Cardiac muscle cell (in vitro differentiated cells and primary cell): ENCODE measurements at regions not wholly inside any gene's neighbourhood (a gene's known extent, or its start where the extent isn't known, plus 50 kb on each side); places are given as distances from the start of the nearest gene placed in this dataset.

Source experiments
- DNase-seq, 2 donors: peaks; one replicate each; pipeline versions ENCODE4 v3.0.0 to v3.0.0-alpha.2; 2010 to 2017; ENCODE audit warnings: low read depth in 1 of 2, low spot score in 1 of 2
- H3K27ac ChIP-seq: fragments of 200-600 bp; sonication (generic); 2 replicates; pipeline ENCODE4 v1.5.1; 2016
- H3K27me3 ChIP-seq: fragments of 200-600 bp; sonication (generic); 2 replicates; pipeline ENCODE4 v1.6.0; 2016; ENCODE audit warnings: control low read depth
- H3K36me3 ChIP-seq: fragments of 200-600 bp; sonication (generic); 2 replicates; pipeline ENCODE4 v1.5.1; 2016; ENCODE audit warnings: control low read depth
- H3K4me1 ChIP-seq: fragments of 200-600 bp; sonication (generic); 2 replicates; pipeline ENCODE4 v1.8.1; 2017; ENCODE audit warnings: low read depth, mild to moderate bottlenecking, mixed run types
- H3K4me3 ChIP-seq: fragments of 200-600 bp; sonication (generic); 2 replicates; pipeline ENCODE4 v1.5.1; 2016; ENCODE audit warnings: mild to moderate bottlenecking
- H3K9me3 ChIP-seq: fragments of 200-600 bp; sonication (generic); 2 replicates; pipeline ENCODE4 v1.5.1; 2017; ENCODE audit warnings: low read depth, mild to moderate bottlenecking, control low read depth
- TF ChIP-seq, protein P1 (sequence below): IDR thresholded peaks from 2 replicates; pipeline ENCODE4 v1.5.1; 2012; ENCODE audit warnings: low read depth, mild to moderate bottlenecking, low read length

DNA sequence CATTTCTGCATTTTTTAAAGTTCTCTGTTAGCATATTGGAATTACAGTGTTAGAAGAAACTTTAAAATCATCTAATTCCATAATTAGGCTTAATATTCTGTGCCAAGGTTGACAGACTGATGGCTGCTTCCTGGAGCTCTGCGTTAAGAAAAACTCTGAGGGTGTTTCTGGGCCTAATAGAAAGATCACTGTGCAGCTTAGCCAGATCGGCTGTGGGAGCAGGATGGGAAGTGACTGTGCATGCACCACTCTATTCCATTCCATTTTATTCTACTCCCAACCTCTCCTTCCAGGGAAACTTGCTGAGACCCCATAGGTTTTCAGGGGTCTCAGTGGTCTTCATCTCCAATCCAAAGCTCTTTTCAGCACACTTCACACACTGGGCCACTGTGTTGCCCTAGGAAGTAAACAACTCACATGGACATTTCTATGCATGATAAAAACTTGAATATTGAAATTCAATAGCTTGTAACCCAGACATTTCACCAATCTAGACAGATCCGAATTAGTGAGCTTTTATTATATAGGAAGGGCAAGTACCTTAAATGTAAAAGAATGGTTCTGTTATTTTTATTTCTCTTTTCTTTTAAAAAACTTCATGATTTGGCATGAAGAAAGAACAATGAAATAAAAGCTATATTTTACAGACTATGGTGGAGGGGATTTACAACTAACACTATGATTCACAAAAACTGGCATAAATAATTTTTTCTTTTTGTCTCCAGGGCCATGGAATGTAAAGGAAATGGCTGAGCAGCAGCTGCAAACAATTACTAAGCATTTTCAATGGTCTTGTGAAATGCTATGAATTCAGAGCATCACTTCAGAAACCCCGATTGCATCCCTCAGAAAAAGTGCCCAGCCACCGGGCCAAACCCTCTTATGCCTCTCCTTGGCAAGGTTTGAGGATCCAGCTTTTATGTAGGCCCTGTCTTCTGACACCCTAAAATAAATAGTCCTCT lies 51.4 kb upstream of the DAB2 start:
- Histone ChIP-seq H3K27me3 (no peaks in the 10 kb centered on the region), H3K27ac (no peak overlapping the region), H3K4me3 (no peak overlapping the region), H3K4me1 (no peaks in the 10 kb centered on the region), H3K9me3 (no peaks in the 10 kb centered on the region), H3K36me3 (no peaks in the 10 kb centered on the region)
- DNase-seq, result peak in 1 of 2 donors; percentile 86
- TF ChIP-seq, protein P1, sequence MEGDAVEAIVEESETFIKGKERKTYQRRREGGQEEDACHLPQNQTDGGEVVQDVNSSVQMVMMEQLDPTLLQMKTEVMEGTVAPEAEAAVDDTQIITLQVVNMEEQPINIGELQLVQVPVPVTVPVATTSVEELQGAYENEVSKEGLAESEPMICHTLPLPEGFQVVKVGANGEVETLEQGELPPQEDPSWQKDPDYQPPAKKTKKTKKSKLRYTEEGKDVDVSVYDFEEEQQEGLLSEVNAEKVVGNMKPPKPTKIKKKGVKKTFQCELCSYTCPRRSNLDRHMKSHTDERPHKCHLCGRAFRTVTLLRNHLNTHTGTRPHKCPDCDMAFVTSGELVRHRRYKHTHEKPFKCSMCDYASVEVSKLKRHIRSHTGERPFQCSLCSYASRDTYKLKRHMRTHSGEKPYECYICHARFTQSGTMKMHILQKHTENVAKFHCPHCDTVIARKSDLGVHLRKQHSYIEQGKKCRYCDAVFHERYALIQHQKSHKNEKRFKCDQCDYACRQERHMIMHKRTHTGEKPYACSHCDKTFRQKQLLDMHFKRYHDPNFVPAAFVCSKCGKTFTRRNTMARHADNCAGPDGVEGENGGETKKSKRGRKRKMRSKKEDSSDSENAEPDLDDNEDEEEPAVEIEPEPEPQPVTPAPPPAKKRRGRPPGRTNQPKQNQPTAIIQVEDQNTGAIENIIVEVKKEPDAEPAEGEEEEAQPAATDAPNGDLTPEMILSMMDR, result no peak

DNA sequence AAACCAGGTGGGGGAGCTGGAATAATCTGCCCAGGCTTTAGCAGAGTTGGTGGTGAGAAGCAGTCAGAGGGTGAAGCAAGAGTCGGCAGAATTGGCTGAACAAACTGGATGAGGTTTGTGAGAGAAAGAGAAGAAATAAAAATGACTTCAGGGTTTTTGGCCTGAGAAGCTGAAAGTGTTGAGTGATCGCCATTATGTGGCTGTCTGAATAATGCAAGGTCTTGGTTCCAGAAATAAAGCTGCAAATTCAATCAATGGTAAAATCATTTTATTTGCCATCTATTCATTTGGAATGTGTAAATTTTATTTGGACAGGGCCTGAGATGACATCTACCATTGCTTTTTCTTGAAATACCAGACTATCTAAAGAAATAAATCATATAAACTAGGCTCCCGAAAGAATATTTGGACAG lies 50.4 kb upstream of the DAB2 start:
- peak in 1 of 2 donors; percentile 18 for DNase-seq
- Histone ChIP-seq H3K36me3 (no peaks in the 10 kb centered on the region), H3K9me3 (no peaks in the 10 kb centered on the region), H3K27ac (no peak overlapping the region), H3K4me3 (no peak overlapping the region), H3K27me3 (no peaks in the 10 kb centered on the region), H3K4me1 (no peaks in the 10 kb centered on the region)
- TF ChIP-seq, protein P1, result no peak
